Parathyroid adenoma (tissue), 2 donors: ENCODE measurements at regions not wholly inside any gene's neighbourhood (a gene's known extent, or its start where the extent isn't known, plus 50 kb on each side); places are given as distances from the start of the nearest gene placed in this dataset.

Experiments
- H2AFZ ChIP-seq: fragments of 300-600 bp; sonication (generic); one replicate; pipeline ENCODE4 v1.7.0; 2017; ENCODE audit warnings: antibody characterized with exemption, mild to moderate bottlenecking
- H3K27ac ChIP-seq: fragments of 300-600 bp; sonication (generic); one replicate; pipeline ENCODE4 v1.7.0; 2017
- H3K27me3 ChIP-seq: fragments of 300-600 bp; sonication (generic); one replicate; pipeline ENCODE4 v1.7.0; 2017; ENCODE audit warnings: low read length; ENCODE audit not compliant: control insufficient read depth, insufficient read depth
- H3K36me3 ChIP-seq: fragments of 300-600 bp; sonication (generic); one replicate; pipeline ENCODE4 v1.7.0; 2017; ENCODE audit warnings: low read length; ENCODE audit not compliant: control insufficient read depth, insufficient read depth
- H3K4me1 ChIP-seq: fragments of 300-600 bp; sonication (generic); one replicate; pipeline ENCODE4 v1.7.0; 2017; ENCODE audit warnings: control low read depth
- H3K4me2 ChIP-seq: fragments of 300-600 bp; sonication (generic); one replicate; pipeline ENCODE4 v1.7.0; 2017; ENCODE audit warnings: low read length
- H3K4me3 ChIP-seq: fragments of 300-600 bp; sonication (generic); one replicate; pipeline ENCODE4 v1.7.0; 2017; ENCODE audit warnings: low read depth, low read length
- H3K79me2 ChIP-seq: fragments of 300-600 bp; sonication (generic); one replicate; pipeline ENCODE4 v1.7.0; 2017; ENCODE audit warnings: control low read depth
- H3K9ac ChIP-seq: fragments of 300-600 bp; sonication (generic); one replicate; pipeline ENCODE4 v1.7.0; 2017; ENCODE audit warnings: mild to moderate bottlenecking
- H3K9me3 ChIP-seq: fragments of 300-600 bp; sonication (generic); one replicate; pipeline ENCODE4 v1.7.0; 2017; ENCODE audit warnings: low read length; ENCODE audit not compliant: control insufficient read depth
- CTCF ChIP-seq: fragments of 300-600 bp; sonication (generic); IDR thresholded peaks from one replicate; pipeline ENCODE4 v1.7.0; 2017; ENCODE audit warnings: antibody characterized with exemption, mild to moderate bottlenecking
- donor health status: primary hyperparathyroidism.

DNA sequence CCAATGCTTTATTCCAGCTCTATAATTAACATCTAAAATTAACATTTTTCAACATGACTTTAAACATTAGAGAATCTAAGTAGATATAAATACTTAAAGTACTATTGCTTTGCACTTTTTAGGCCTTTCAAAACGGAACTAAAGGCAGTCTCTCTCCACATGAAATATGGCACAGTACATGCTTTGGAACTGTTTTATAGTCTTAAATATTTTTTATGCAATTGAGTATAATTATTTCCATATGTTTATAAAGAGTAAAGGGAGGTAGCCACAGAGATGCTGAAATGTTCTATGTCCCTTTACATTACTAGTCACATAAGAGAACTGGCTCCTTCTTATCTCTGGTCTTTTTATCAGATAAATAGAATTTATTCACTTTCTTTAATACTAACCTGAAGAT, 674.0 kb downstream of the PLCL1 start:
- Histone ChIP-seq H3K79me2 (no peaks in the 10 kb centered on the region), H3K4me1 (no peaks in the 10 kb centered on the region), H3K4me2 (no peak overlapping the region), H3K9me3 (no peaks in the 10 kb centered on the region), H2AFZ (no peak overlapping the region), H3K27me3 (no peaks in the 10 kb centered on the region), H3K27ac (no peak overlapping the region), H3K4me3 (no peak overlapping the region), H3K36me3 (no peaks in the 10 kb centered on the region), H3K9ac (no peak overlapping the region)
- no peak for TF ChIP-seq CTCF

DNA sequence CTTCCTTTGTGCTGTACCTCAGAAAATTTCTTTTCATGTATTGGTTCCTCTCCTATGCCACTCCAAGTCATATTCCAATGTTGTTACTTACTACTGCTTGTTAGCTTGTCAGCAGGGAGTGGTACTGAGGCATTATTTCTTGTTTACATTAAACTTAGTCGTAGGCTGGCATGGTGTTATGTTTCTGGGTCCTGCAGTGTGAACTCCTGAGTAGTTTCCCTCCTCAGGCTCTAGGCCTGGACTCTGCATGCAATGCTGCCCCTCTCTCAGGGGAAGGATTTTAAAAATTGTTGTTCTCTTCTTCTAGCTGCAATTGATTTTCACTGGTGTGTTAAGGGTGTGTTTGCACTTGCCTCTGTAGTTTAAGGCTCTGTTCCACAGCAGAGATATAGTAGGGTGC, 671.6 kb downstream of the PLCL1 start:
- H3K4me2 ChIP-seq = no peak overlapping the region
- TF ChIP-seq CTCF = no peak
- H3K4me3 ChIP-seq = no peak overlapping the region
- no peaks in the 10 kb centered on the region for H3K9me3 ChIP-seq
- no peaks in the 10 kb centered on the region for H3K27me3 ChIP-seq
- no peaks in the 10 kb centered on the region for H3K4me1 ChIP-seq
- H3K36me3 ChIP-seq = no peaks in the 10 kb centered on the region
- no peak overlapping the region for H2AFZ ChIP-seq
- no peaks in the 10 kb centered on the region for H3K79me2 ChIP-seq
- H3K9ac ChIP-seq = no peak overlapping the region
- no peak overlapping the region for H3K27ac ChIP-seq

DNA sequence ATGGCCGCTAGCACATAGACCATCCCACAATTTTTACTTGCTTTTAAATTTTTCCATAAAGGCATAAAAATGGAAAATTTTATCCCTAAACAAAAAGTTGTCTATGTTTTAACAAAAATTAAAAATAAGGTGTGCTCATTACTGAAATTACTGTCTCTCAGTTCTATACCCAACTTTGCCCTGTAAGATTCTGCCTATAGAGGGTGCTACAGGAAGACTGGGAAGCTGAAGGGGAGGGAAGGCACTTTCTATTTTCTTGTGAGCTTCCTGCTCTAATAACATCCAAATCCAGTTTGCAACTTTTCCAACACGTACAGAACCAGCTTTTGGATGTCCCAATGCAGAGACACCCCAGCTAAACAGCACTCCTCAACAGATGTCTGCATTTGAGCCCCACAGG, 666.9 kb downstream of the PLCL1 start:
- H3K4me3 ChIP-seq = no peak overlapping the region
- no peak overlapping the region for H3K4me2 ChIP-seq
- H3K9ac ChIP-seq = no peak overlapping the region
- no peak overlapping the region for H3K27ac ChIP-seq
- H3K9me3 ChIP-seq = no peaks in the 10 kb centered on the region
- H3K27me3 ChIP-seq = no peaks in the 10 kb centered on the region
- H3K4me1 ChIP-seq = no peaks in the 10 kb centered on the region
- no peak overlapping the region for H2AFZ ChIP-seq
- H3K79me2 ChIP-seq = no peaks in the 10 kb centered on the region
- H3K36me3 ChIP-seq = no peaks in the 10 kb centered on the region
- TF ChIP-seq CTCF = no peak

- no peaks in the 10 kb centered on the region for H3K9me3 ChIP-seq
- H3K79me2 ChIP-seq = no peaks in the 10 kb centered on the region
- TF ChIP-seq CTCF = no peak
- H3K4me1 ChIP-seq = no peaks in the 10 kb centered on the region
- H3K4me3 ChIP-seq = no peak overlapping the region
- H3K36me3 ChIP-seq = no peaks in the 10 kb centered on the region
- no peak overlapping the region for H3K4me2 ChIP-seq
- no peaks in the 10 kb centered on the region for H3K27me3 ChIP-seq
- H3K27ac ChIP-seq = no peak overlapping the region
- no peak overlapping the region for H3K9ac ChIP-seq
- H2AFZ ChIP-seq = no peak overlapping the region
These were observed 663.7 kb downstream of the PLCL1 start for GRCh38 chr2:198468136-198468535.

DNA sequence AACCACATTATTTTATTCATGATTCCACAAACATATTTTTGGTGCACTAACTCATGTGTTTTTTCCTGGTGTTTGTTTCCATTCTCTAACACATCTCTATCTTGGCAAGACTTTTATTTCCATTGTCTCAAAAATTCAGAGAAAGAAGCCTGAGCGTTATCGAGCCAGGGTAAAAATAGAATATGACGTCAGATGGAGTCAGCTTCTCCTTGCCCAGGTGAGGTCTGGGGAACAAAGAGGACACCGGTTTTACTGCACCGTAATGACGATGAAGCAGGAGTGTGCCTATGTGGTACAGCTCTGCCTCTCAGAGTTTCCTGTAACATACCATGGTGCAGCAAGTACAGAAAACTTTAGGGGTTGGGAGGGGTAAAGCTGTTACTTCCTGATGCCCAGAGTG, 661.6 kb downstream of the PLCL1 start:
- Histone ChIP-seq H3K9me3 (no peaks in the 10 kb centered on the region), H3K9ac (no peak overlapping the region), H2AFZ (no peak overlapping the region), H3K4me3 (no peak overlapping the region), H3K36me3 (no peaks in the 10 kb centered on the region), H3K79me2 (no peaks in the 10 kb centered on the region), H3K27me3 (no peaks in the 10 kb centered on the region), H3K27ac (no peak overlapping the region), H3K4me1 (no peaks in the 10 kb centered on the region), H3K4me2 (no peak overlapping the region)
- no peak for TF ChIP-seq CTCF
